SK-N-SH treated with all-trans-retinoic acid at 6 μM for 48 hours (cell line): ENCODE measurements at regions not wholly inside any gene's neighbourhood (a gene's known extent, or its start where the extent isn't known, plus 50 kb on each side); places are given as distances from the start of the nearest gene placed in this dataset.
A peak's percentile ranks its signal among the peaks of the same experiment; 100 is the strongest.

Source experiments
- ATAC-seq: fragments of 200-7000 bp; cut with Tn5 transposase; 3 replicates; pipeline ENCODE4 v1.9.1; 2020; ENCODE audit warnings: mild to moderate bottlenecking, moderate library complexity
- ARNTL ChIP-seq: fragments of 450-650 bp; formaldehyde crosslinking; IDR thresholded peaks from 2 replicates; pipeline ENCODE4 v1.5.0; 2020; ENCODE audit warnings: low read depth, mild to moderate bottlenecking, moderate library complexity, borderline replicate concordance
- BACH2 ChIP-seq: fragments of 250-450 bp; sonication (Bioruptor Pico); IDR thresholded peaks from 2 replicates; pipeline ENCODE4 v1.9.0; 2021; ENCODE audit warnings: mild to moderate bottlenecking, borderline replicate concordance
- CREB5 ChIP-seq: fragments of 250-450 bp; sonication (Bioruptor Pico); IDR thresholded peaks from 2 replicates; pipeline ENCODE4 v1.5.1; 2020; ENCODE audit warnings: low read depth, mild to moderate bottlenecking, moderate library complexity
- CSDC2 ChIP-seq: fragments of 250-450 bp; sonication (Bioruptor Pico); IDR thresholded peaks from 2 replicates; pipeline ENCODE4 v1.5.0; 2020; ENCODE audit warnings: mild to moderate bottlenecking, moderate library complexity
- ESRRG ChIP-seq: fragments of 250-450 bp; sonication (Bioruptor Pico); IDR thresholded peaks from 2 replicates; pipeline ENCODE4 v1.6.1; 2021; ENCODE audit warnings: mild to moderate bottlenecking
- GLIS3 ChIP-seq: fragments of 250-450 bp; sonication (Bioruptor Pico); IDR thresholded peaks from 2 replicates; pipeline ENCODE4 v1.5.0; 2020; ENCODE audit warnings: mild to moderate bottlenecking, moderate library complexity
- PPARA ChIP-seq: fragments of 250-450 bp; sonication (Bioruptor Pico); IDR thresholded peaks from 2 replicates; pipeline ENCODE4 v1.5.0; 2020; ENCODE audit warnings: mild to moderate bottlenecking, borderline replicate concordance
- RARB ChIP-seq: fragments of 250-450 bp; sonication (Bioruptor Pico); IDR thresholded peaks from 2 replicates; pipeline ENCODE4 v1.8.0; 2021; ENCODE audit warnings: mild to moderate bottlenecking, moderate library complexity
- SNAI2 ChIP-seq: fragments of 250-450 bp; sonication (Bioruptor Pico); IDR thresholded peaks from 2 replicates; pipeline ENCODE4 v1.5.0; 2020; ENCODE audit warnings: mild to moderate bottlenecking, moderate library complexity
- TCF4 ChIP-seq: fragments of 250-450 bp; sonication (Bioruptor Pico); IDR thresholded peaks from 2 replicates; pipeline ENCODE4 v1.8.0; 2021; ENCODE audit warnings: mild to moderate bottlenecking, moderate library complexity, borderline replicate concordance
- TOX ChIP-seq: fragments of 250-450 bp; sonication (Bioruptor Pico); IDR thresholded peaks from 2 replicates; pipeline ENCODE4 v1.8.0; 2021; ENCODE audit warnings: mild to moderate bottlenecking, moderate library complexity, borderline replicate concordance
- ZC3H10 ChIP-seq: fragments of 250-450 bp; sonication (Bioruptor Pico); IDR thresholded peaks from 2 replicates; pipeline ENCODE4 v1.5.1; 2021; ENCODE audit warnings: mild to moderate bottlenecking, moderate library complexity
- ZFP3 ChIP-seq: fragments of 250-450 bp; sonication (Bioruptor Pico); IDR thresholded peaks from 2 replicates; pipeline ENCODE4 v1.5.0; 2020; ENCODE audit warnings: mild to moderate bottlenecking, moderate library complexity
- ZFP30 ChIP-seq: fragments of 450-650 bp; formaldehyde crosslinking; IDR thresholded peaks from 2 replicates; pipeline ENCODE4 v1.5.0; 2022; ENCODE audit warnings: mild to moderate bottlenecking, moderate library complexity
- ZNF565 ChIP-seq: fragments of 450-650 bp; formaldehyde crosslinking; conservative IDR thresholded peaks from 2 replicates; pipeline ENCODE4 v1.5.0; 2020; ENCODE audit warnings: low read depth, mild to moderate bottlenecking, moderate library complexity
- ZNF8 ChIP-seq: fragments of 450-650 bp; formaldehyde crosslinking; IDR thresholded peaks from 2 replicates; pipeline ENCODE4 v1.5.0; 2020; ENCODE audit warnings: mild to moderate bottlenecking, moderate library complexity
- TF ChIP-seq, protein P1 (sequence below): fragments of 250-450 bp; sonication (Bioruptor Pico); IDR thresholded peaks from 2 replicates; pipeline ENCODE4 v1.8.0; 2021; ENCODE audit warnings: low read depth, mild to moderate bottlenecking, moderate library complexity, borderline replicate concordance
- TF ChIP-seq, protein P2 (sequence below): fragments of 250-450 bp; sonication (Bioruptor Pico); IDR thresholded peaks from 2 replicates; pipeline ENCODE4 v1.8.0; 2020; ENCODE audit warnings: mild to moderate bottlenecking, moderate library complexity, borderline replicate concordance
- TF ChIP-seq, protein P3 (sequence below): fragments of 250-450 bp; sonication (Bioruptor Pico); IDR thresholded peaks from 2 replicates; pipeline ENCODE4 v1.5.1; 2021; ENCODE audit warnings: mild to moderate bottlenecking, moderate library complexity

GRCh38 chr12:77685112-77685511, 145.6 kb upstream of the NAV3 start (continued):
- TF ChIP-seq ZNF8 (CRISPR knock-in tag), result no peak

DNA sequence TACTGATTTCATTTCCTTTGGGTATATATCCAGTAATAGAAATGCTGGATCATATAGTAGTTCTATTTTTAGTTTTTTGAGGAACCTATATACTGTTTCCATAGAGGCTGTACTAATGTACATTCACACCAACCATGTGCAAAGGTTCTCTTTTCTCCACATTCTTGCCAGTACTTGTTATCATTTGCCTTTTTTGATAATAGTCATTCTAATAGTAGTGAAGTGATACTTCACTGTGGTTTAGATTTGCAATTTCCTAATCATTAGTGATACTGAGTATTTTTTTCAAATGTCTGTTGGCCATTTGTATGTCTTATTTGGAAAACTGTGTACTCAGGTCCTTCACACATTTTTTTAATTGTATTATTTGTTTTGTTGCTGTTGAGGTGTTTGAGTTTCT, 148.2 kb upstream of the NAV3 start:
- no peak for ATAC-seq
- no peak for TF ChIP-seq ARNTL (CRISPR knock-in tag)
- TF ChIP-seq ESRRG, result no peak
- TF ChIP-seq ZFP30 (CRISPR knock-in tag), result no peak
- TF ChIP-seq, protein P1, sequence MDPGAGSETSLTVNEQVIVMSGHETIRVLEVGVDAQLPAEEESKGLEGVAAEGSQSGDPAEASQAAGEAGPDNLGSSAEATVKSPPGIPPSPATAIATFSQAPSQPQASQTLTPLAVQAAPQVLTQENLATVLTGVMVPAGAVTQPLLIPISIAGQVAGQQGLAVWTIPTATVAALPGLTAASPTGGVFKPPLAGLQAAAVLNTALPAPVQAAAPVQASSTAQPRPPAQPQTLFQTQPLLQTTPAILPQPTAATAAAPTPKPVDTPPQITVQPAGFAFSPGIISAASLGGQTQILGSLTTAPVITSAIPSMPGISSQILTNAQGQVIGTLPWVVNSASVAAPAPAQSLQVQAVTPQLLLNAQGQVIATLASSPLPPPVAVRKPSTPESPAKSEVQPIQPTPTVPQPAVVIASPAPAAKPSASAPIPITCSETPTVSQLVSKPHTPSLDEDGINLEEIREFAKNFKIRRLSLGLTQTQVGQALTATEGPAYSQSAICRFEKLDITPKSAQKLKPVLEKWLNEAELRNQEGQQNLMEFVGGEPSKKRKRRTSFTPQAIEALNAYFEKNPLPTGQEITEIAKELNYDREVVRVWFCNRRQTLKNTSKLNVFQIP (CRISPR knock-in tag), result no peak
- TF ChIP-seq PPARA (CRISPR knock-in tag), result no peak
- no peak for TF ChIP-seq ZC3H10 (CRISPR knock-in tag)
- TF ChIP-seq, protein P2, sequence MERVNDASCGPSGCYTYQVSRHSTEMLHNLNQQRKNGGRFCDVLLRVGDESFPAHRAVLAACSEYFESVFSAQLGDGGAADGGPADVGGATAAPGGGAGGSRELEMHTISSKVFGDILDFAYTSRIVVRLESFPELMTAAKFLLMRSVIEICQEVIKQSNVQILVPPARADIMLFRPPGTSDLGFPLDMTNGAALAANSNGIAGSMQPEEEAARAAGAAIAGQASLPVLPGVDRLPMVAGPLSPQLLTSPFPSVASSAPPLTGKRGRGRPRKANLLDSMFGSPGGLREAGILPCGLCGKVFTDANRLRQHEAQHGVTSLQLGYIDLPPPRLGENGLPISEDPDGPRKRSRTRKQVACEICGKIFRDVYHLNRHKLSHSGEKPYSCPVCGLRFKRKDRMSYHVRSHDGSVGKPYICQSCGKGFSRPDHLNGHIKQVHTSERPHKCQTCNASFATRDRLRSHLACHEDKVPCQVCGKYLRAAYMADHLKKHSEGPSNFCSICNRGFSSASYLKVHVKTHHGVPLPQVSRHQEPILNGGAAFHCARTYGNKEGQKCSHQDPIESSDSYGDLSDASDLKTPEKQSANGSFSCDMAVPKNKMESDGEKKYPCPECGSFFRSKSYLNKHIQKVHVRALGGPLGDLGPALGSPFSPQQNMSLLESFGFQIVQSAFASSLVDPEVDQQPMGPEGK (CRISPR knock-in tag), result no peak
- TF ChIP-seq SNAI2, result no peak
- TF ChIP-seq ZNF565 (CRISPR knock-in tag), result no peak
- no peak for TF ChIP-seq ZFP3
- TF ChIP-seq CSDC2, result no peak
- no peak for TF ChIP-seq TCF4 (CRISPR knock-in tag)
- no peak for TF ChIP-seq ZNF8 (CRISPR knock-in tag)
- TF ChIP-seq BACH2 (CRISPR knock-in tag), result no peak
- no peak for TF ChIP-seq CREB5 (CRISPR knock-in tag)
- TF ChIP-seq, protein P3, sequence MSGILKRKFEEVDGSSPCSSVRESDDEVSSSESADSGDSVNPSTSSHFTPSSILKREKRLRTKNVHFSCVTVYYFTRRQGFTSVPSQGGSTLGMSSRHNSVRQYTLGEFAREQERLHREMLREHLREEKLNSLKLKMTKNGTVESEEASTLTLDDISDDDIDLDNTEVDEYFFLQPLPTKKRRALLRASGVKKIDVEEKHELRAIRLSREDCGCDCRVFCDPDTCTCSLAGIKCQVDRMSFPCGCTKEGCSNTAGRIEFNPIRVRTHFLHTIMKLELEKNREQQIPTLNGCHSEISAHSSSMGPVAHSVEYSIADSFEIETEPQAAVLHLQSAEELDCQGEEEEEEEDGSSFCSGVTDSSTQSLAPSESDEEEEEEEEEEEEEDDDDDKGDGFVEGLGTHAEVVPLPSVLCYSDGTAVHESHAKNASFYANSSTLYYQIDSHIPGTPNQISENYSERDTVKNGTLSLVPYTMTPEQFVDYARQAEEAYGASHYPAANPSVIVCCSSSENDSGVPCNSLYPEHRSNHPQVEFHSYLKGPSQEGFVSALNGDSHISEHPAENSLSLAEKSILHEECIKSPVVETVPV (CRISPR knock-in tag), result no peak
- no peak for TF ChIP-seq GLIS3

- TF ChIP-seq TOX, result no peak
- TF ChIP-seq ZC3H10 (CRISPR knock-in tag), result no peak
- TF ChIP-seq ESRRG, result no peak
- TF ChIP-seq PPARA (CRISPR knock-in tag), result no peak
- TF ChIP-seq RARB, result no peak
- TF ChIP-seq ZNF8 (CRISPR knock-in tag), result no peak
- no peak for TF ChIP-seq ZNF565 (CRISPR knock-in tag)
- TF ChIP-seq, protein P3 (CRISPR knock-in tag), result no peak
- no peak for TF ChIP-seq BACH2 (CRISPR knock-in tag)
- no peak for TF ChIP-seq TCF4 (CRISPR knock-in tag)
- ATAC-seq, result no peak
Observed at GRCh38 chr12:77681726-77682125, 149.0 kb upstream of the NAV3 start.

DNA sequence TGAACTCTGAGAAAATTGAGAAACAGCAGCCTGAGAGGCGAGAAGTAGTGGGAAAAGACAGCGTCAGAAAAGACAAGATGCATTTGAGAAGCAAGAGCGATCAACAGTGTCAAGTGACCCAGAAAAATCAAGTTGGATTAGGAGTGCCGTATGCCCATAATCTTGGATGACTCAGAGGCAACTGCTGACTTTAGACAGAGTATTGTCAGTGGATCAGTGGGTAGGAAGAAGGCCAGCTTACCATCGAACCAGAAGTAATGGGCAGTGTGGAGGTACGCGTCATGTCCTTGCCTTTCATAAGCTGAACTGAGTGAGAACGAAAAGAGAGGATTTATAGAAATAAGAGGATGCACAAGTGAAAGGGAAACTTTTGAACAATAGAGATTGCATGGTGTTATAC, 151.0 kb upstream of the NAV3 start:
- ATAC-seq, result peak; percentile 50
- no peak for TF ChIP-seq ZFP3
- TF ChIP-seq, protein P3 (CRISPR knock-in tag), result no peak
- TF ChIP-seq, all 23 proteins: peak for 0
